Cardiac muscle cell (in vitro differentiated cells and primary cell): ENCODE measurements at regions not wholly inside any gene's neighbourhood (a gene's known extent, or its start where the extent isn't known, plus 50 kb on each side); places are given as distances from the start of the nearest gene placed in this dataset.

Experiments
- DNase-seq, 2 donors: peaks; one replicate each; pipeline versions ENCODE4 v3.0.0 to v3.0.0-alpha.2; 2010 to 2017; ENCODE audit warnings: low read depth in 1 of 2, low spot score in 1 of 2
- H3K27ac ChIP-seq: fragments of 200-600 bp; sonication (generic); 2 replicates; pipeline ENCODE4 v1.5.1; 2016
- H3K27me3 ChIP-seq: fragments of 200-600 bp; sonication (generic); 2 replicates; pipeline ENCODE4 v1.6.0; 2016; ENCODE audit warnings: control low read depth
- H3K36me3 ChIP-seq: fragments of 200-600 bp; sonication (generic); 2 replicates; pipeline ENCODE4 v1.5.1; 2016; ENCODE audit warnings: control low read depth
- H3K4me1 ChIP-seq: fragments of 200-600 bp; sonication (generic); 2 replicates; pipeline ENCODE4 v1.8.1; 2017; ENCODE audit warnings: low read depth, mild to moderate bottlenecking, mixed run types
- H3K4me3 ChIP-seq: fragments of 200-600 bp; sonication (generic); 2 replicates; pipeline ENCODE4 v1.5.1; 2016; ENCODE audit warnings: mild to moderate bottlenecking
- H3K9me3 ChIP-seq: fragments of 200-600 bp; sonication (generic); 2 replicates; pipeline ENCODE4 v1.5.1; 2017; ENCODE audit warnings: low read depth, mild to moderate bottlenecking, control low read depth
- TF ChIP-seq, protein P1 (sequence below): IDR thresholded peaks from 2 replicates; pipeline ENCODE4 v1.5.1; 2012; ENCODE audit warnings: low read depth, mild to moderate bottlenecking, low read length

DNA sequence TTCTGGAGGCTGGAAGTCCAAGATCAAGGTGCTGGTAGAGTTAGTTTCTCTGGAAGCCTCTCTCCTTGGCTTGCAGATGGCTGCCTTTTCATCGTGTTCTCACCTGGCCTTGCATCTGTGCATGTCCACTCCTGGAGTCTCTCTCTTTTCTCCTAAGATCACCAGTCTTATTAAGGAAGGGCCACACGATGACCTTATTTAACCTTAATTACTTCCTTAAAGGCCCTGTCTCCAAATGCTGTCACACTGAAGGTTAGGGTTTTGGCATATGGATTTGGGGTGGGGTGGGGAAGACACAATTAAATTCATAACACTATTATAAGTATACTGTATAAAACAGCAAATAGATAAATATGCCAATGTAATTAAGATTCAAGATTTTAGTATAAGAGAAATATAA lies 402.4 kb upstream of the HS6ST1 start:
- no peak overlapping the region for H3K27ac ChIP-seq
- TF ChIP-seq, protein P1, sequence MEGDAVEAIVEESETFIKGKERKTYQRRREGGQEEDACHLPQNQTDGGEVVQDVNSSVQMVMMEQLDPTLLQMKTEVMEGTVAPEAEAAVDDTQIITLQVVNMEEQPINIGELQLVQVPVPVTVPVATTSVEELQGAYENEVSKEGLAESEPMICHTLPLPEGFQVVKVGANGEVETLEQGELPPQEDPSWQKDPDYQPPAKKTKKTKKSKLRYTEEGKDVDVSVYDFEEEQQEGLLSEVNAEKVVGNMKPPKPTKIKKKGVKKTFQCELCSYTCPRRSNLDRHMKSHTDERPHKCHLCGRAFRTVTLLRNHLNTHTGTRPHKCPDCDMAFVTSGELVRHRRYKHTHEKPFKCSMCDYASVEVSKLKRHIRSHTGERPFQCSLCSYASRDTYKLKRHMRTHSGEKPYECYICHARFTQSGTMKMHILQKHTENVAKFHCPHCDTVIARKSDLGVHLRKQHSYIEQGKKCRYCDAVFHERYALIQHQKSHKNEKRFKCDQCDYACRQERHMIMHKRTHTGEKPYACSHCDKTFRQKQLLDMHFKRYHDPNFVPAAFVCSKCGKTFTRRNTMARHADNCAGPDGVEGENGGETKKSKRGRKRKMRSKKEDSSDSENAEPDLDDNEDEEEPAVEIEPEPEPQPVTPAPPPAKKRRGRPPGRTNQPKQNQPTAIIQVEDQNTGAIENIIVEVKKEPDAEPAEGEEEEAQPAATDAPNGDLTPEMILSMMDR, result no peak
- H3K4me3 ChIP-seq, result no peak overlapping the region
- H3K9me3 ChIP-seq, result no peaks in the 10 kb centered on the region
- H3K27me3 ChIP-seq, result no peaks in the 10 kb centered on the region
- no peaks in the 10 kb centered on the region for H3K4me1 ChIP-seq
- H3K36me3 ChIP-seq, result no peaks in the 10 kb centered on the region
- no peak for DNase-seq

DNA sequence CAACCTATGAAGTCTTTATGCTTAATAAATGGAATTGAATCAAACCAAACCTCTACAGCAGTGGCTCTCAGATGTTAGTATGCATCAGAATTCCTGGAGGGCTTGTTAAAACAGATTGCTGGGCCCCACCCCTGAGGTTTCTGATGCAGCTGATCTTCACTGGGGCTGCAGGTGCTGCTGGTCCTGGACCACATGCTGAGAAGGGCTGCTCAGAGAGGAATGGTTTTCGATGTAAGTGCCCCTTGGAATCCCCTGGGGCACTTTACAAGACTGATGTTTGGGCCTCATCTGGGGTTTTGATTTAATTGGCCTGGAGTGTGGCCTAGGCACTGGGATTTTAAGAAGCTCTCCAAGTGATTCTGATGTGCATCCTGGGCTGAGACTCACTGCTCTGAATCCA lies 403.8 kb upstream of the HS6ST1 start:
- Histone ChIP-seq H3K27me3 (no peaks in the 10 kb centered on the region), H3K9me3 (no peaks in the 10 kb centered on the region), H3K27ac (no peak overlapping the region), H3K4me1 (no peaks in the 10 kb centered on the region), H3K4me3 (no peak overlapping the region), H3K36me3 (no peaks in the 10 kb centered on the region)
- TF ChIP-seq, protein P1, result no peak
- DNase-seq, result no peak

DNA sequence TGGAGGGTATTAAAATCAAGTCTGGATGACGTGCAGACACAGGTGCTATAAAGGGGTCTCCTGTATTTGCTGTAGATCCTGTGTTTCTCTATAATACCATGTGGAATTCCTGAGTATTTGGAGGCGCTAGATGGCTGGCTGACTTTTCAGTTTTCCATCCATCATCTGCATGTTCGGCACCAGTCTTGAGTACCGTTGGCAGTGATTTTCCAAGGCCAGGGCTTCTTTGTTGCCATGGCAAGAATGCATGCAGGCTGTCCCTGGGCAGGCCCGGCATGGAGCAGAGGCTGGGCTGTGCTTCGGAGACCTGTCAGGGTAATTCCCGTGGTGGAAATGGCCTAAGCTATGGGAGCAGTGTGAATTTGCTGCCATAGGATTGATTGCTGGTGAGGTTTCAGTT lies 405.9 kb upstream of the HS6ST1 start:
- no peaks in the 10 kb centered on the region for H3K36me3 ChIP-seq
- H3K4me3 ChIP-seq, result no peak overlapping the region
- no peak overlapping the region for H3K27ac ChIP-seq
- H3K9me3 ChIP-seq, result no peaks in the 10 kb centered on the region
- no peaks in the 10 kb centered on the region for H3K4me1 ChIP-seq
- no peaks in the 10 kb centered on the region for H3K27me3 ChIP-seq
- DNase-seq, result no peak
- TF ChIP-seq, protein P1, result no peak

DNA sequence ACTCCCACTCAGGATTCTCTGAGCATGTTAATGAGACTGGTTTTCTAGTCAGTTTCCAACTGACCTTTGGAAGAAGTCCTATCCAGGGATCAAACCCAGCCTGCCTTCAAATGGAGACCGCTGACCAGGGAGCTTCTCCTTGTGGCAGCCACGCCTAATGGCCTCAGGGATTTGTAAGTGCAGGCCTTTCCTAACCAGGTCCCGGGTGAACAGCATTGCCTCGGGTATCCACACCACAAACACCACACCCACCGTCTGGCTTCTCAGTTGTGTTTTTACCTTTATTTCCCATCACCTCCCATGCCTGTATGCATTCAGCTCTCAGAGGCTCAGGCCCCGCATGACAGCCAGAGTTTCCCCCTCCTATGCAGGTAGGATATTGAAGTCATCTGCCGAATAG lies 406.3 kb upstream of the HS6ST1 start:
- no peak for DNase-seq
- TF ChIP-seq, protein P1, result no peak
- Histone ChIP-seq H3K4me3 (no peak overlapping the region), H3K27me3 (no peaks in the 10 kb centered on the region), H3K27ac (no peak overlapping the region), H3K4me1 (no peaks in the 10 kb centered on the region), H3K36me3 (no peaks in the 10 kb centered on the region), H3K9me3 (no peaks in the 10 kb centered on the region)

- no peaks in the 10 kb centered on the region for H3K9me3 ChIP-seq
- TF ChIP-seq, protein P1, result no peak
- no peaks in the 10 kb centered on the region for H3K4me1 ChIP-seq
- no peaks in the 10 kb centered on the region for H3K27me3 ChIP-seq
- DNase-seq, result peak in 1 of 2 donors; percentile 28
- no peak overlapping the region for H3K27ac ChIP-seq
- H3K36me3 ChIP-seq, result no peaks in the 10 kb centered on the region
- no peak overlapping the region for H3K4me3 ChIP-seq
Observed at GRCh38 chr2:128726236-128726635, 407.6 kb upstream of the HS6ST1 start.

DNA sequence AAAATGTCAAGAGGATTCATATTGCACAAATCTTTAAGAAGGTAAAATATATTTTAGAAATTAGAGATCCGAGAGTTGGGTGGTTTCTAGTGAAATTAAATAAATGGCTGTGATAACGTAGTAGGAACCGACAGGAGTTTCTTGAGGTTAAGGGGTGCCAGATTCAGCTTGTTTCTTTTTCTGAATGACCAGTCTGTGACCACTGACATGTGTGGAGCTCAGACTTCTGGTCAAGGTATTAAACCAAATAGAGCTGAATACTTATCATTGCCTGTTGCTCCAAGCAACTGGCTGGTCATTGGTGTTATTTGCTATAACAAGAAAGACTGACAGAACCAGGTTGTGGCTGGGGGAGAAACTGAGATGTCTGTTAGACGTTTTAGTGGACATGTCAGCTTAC lies 408.2 kb upstream of the HS6ST1 start:
- TF ChIP-seq, protein P1, result no peak
- Histone ChIP-seq H3K27ac (no peak overlapping the region), H3K27me3 (no peaks in the 10 kb centered on the region), H3K4me3 (no peak overlapping the region), H3K9me3 (no peaks in the 10 kb centered on the region), H3K36me3 (no peaks in the 10 kb centered on the region), H3K4me1 (no peaks in the 10 kb centered on the region)
- DNase-seq, result no peak
